Ishikawa (cell line): ENCODE measurements at regions not wholly inside any gene's neighbourhood (a gene's known extent, or its start where the extent isn't known, plus 50 kb on each side); places are given as distances from the start of the nearest gene placed in this dataset.

Source experiments
- CEBPB ChIP-seq: IDR thresholded peaks from 2 replicates; pipeline ENCODE4 v1.6.1; 2012
- TCF12 ChIP-seq: IDR thresholded peaks from 2 replicates; pipeline ENCODE4 v1.6.1; 2012; ENCODE audit warnings: low read depth
- USF1 ChIP-seq: IDR thresholded peaks from 2 replicates; pipeline ENCODE4 v1.6.1; 2012

GRCh38 chr10:129168660-129169059, 298.4 kb upstream of the MGMT start:
- TF ChIP-seq TCF12 (no peak), CEBPB (no peak), USF1 (no peak)
